GM18909 (cell line): ENCODE measurements at regions not wholly inside any gene's neighbourhood (a gene's known extent, or its start where the extent isn't known, plus 50 kb on each side); places are given as distances from the start of the nearest gene placed in this dataset.

Experiments used
- ATAC-seq: cut with Tn5 transposase; IDR thresholded peaks from one replicate; pipeline ENCODE4 v1.9.1; 2021; ENCODE audit warnings: mild to moderate bottlenecking; ENCODE audit not compliant: unreplicated experiment, poor library complexity

DNA sequence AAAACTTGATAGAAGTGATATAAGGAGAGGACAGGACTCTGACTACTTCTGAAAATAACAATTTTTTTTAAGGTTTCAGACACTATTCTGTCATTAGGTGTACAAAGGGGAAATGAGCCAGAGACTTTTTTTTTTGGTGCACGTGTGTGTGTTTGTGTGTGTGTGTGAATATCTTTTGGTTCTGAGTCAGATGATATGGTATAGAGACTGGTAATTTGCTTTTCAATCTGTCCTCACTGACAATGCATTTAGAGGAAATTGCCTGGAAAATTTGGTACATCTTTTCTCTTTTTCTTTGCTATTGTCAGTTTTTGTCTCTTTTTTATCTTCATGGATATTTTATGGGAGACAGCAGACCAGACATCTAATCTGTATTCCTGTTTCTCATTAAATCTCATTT is 59.3 kb downstream of the DDIT4L start:
- ATAC-seq, result no peak

DNA sequence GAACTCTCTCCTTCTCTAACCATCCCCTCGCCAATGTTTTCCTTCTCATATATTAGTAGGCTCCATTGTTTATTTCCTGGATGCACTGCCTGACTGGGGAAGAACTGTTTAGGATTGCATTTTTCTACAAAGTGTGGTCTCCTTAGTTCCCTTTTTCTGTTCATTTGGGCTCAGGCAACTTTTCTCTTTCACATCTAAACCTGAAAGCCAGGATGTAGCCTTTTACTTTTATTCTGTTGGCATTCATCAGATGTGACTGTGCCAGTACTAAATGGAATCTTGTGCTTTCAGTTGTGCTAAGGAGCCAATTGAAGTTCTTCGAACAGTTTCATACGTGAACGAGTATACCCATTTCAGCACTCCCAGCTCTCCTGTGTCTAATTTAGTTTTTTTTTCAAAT is 59.8 kb downstream of the DDIT4L start:
- ATAC-seq, result no peak

DNA sequence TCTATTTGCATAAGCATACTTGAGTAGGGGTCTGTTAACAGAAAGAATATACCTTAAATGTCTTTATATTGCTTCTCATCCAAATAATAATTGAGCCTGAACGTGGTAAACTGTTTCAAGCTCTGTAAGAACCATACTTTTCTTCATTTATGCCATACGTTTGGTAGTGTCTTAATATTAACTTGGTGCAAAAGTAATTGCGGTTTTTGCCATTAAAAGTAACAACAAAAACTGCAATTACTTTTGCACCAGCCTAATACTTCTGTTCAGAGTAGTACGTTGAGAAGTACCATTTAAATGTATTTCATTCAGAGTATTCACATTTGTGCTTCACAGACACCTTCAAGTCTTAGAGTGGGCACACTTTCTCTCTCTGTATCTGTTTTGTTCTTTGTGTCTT is 60.5 kb downstream of the DDIT4L start:
- no peak for ATAC-seq

DNA sequence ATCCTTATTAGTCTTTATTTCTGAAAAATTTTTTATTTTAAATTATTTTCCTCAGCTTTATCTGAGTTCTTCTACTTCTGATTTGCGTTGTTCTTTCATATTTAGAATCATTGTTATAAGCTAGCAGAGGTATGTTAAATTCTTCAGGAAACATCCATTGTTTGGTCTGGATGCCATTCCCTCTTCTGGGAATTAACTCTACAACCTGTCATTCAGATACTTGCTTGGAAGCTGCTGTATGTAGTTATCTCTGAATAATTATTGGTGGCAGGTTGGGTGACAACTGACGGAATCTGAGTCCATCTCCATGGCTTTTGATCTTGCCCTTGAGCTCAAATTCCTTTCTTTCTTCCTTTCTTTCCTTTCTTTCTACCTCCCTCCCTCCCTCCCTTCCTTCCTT is 61.9 kb downstream of the DDIT4L start:
- no peak for ATAC-seq

DNA sequence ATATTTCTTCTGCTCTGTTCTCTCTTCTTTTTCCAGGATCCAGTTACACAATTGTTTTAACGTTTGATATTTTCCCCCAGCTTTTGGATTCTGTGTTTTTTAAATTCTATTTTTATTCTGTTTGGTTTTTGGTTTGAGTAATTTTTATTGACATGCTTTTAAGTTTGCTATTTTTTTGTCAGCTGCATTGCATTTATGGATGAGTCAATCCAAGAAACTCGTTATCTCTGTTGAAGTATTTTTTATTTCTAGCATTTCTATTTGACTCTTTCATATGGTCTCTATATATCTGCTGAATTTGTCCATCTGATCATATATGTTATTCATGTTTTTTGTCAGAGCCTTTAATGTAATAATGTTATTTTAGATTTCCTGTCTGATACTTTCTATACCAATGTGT is 65.6 kb downstream of the DDIT4L start:
- no peak for ATAC-seq

GRCh38 chr4:100118181-100118580 is 72.1 kb downstream of the DDIT4L start:
- ATAC-seq, result no peak

DNA sequence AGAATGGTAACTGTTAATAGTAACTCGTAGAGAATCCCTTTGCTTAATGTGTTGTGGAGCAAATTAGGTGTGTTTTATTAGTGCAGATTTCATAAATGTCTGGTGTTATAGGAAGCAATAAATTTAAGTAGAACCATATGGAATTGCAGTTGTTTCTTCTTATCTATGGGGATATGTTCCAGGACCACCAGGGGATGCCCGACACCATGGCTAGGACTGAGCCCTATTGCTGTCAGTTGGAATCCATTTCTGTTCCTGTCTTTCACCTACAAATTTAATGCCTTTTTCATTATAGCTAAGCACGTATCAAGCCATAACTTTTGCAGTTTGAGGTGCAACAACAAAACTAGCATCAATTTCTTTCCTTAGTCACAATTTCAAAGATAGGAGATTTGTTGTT is 72.5 kb downstream of the DDIT4L start:
- no peak for ATAC-seq

DNA sequence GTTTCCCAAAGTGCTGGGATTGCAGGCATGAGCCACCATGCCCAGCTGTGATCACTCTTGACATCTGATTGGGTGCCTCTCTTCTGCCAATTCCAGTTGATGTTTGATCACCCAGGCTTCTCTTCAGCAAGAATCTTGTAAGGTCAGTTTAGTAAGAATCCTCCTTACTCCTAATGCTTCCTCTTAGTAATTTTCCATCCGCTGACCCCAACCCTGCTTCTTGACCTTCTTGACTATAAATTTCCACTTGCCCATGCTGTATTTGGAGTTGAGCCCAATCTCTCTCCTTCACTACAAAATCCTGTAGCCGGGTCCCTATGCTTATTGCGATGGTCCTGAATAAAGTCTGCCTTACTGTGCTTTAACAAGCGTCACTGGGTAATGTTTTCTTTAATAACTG is 75.4 kb downstream of the DDIT4L start:
- ATAC-seq, result no peak

DNA sequence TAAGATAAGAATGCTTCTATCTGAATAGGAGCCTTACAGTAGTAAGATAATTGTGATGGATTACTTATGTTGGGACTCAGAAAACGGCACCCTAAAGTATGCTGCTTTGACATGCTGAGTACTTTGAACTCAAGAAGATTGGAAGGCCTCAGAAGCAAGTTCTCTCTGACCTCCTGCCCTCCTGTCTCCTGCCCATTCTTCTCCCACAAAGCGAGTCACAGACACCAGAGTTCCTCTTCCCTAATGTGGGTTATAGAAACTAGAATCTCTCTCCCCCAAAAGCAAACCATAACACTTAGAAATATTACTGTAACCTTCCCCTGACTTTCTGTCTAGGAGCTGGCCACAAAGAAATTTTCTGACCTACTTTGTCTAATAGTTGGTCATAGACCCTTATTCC is 76.5 kb downstream of the DDIT4L start:
- no peak for ATAC-seq

DNA sequence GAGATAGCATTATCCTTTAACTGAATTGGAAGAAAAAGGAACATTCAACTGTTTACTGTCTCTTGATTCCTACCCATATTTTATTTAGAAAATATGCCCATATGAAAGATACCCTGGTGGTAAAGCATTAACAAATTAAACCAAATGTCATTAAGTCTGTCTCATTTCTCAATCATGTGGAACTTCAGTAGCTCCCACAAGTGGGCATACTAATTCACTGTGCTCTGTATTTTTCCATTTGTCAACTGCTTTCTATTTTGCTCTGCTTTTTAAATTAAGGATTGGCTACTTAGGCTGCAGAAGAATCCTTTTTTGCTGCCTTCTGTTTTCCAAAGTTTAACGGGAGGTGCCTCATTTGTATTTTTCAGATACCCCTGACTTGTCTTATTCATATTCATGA is 77.2 kb downstream of the DDIT4L start:
- ATAC-seq, result no peak

DNA sequence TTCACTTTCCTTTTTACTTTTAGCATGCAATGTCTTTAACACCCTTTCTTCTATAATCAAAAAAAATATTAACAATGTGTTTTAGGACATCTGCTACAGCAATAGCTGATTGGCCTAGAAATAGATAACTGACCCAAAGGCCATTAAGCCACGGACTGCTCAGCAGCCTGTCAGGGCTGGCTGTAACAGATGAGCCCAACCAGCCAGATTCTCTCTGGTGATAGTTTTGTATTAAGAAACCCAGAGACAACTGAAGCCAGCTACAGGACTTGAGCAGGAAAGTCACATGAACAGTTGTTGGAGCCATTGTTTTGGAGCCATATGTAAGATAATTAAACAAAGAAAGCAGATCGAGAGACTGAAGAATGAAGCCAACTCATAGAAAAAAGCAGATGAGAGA is 80.3 kb downstream of the DDIT4L start:
- ATAC-seq, result no peak

GRCh38 chr4:100108869-100109268 is 81.4 kb downstream of the DDIT4L start:
- no peak for ATAC-seq

GRCh38 chr4:100106982-100107381 is 83.3 kb downstream of the DDIT4L start:
- ATAC-seq, result peak; percentile 100

GRCh38 chr4:100103671-100104070 is 86.6 kb downstream of the DDIT4L start:
- ATAC-seq, result no peak

DNA sequence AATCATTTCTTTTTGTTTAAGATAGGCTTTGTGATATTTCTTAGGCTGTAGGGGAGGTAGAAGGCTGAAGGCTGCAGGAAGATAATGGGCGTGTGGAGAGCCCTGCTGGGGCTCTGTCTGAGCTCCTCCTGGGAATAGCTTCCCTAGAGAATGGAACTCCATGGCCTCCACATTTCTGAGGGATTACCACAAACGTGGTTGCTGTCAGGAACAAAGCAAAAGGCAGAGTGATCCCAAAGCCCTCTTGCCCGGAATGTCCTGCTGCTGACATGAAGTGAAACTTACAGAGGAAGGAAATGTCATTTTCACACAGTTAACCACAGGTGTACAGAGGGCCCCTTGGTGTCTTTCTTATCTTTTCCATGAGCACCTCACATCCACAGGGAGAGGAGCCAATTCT is 89.3 kb downstream of the DDIT4L start:
- ATAC-seq, result peak; percentile 75

- no peak for ATAC-seq
Observed at GRCh38 chr4:100099746-100100145, 90.5 kb downstream of the DDIT4L start.

DNA sequence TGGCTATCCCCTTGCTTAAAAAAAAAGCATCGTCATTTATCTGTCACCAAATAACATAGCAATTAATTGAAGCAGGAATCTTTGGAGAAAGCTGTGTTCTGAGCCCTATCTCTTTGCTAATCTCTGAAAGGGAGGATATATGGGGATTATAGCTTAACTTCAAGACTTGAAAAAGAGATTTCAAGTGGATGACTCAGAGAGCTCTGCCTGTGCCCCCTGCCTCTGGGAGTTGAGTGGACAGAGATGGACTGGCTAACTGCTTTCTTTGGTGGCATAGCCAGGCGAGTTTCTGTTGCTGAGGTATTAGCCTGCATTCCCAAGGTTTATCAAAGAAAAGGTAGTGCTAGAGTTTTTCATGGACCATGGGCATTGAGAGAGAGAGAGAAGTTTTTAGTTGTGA is 91.6 kb downstream of the DDIT4L start:
- no peak for ATAC-seq

DNA sequence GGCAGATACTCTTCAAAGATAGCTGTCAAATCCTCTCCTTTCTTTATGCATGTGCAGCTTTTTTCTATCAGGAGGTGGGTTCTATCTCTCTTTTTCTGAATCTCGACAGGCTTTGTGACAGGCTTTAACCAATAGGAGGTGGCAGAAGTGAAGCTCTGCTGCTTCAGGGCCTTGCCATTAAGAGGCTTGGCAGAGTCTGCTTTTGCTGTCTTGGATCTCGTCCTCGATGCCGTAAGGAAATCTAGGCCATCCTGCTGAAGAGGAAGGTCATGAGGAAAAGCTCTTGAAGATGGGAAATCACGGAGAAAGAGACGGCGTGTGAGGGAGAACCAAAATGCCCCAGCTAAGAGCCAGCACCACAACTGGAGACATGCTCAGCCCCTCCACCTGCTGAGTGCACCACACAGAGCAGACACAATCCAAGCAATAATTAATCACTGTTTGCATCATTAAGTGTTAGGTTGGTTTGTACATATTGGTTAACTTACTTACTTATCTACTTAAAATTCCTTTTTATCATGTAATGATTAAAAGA is 92.2 kb downstream of the DDIT4L start:
- no peak for ATAC-seq

DNA sequence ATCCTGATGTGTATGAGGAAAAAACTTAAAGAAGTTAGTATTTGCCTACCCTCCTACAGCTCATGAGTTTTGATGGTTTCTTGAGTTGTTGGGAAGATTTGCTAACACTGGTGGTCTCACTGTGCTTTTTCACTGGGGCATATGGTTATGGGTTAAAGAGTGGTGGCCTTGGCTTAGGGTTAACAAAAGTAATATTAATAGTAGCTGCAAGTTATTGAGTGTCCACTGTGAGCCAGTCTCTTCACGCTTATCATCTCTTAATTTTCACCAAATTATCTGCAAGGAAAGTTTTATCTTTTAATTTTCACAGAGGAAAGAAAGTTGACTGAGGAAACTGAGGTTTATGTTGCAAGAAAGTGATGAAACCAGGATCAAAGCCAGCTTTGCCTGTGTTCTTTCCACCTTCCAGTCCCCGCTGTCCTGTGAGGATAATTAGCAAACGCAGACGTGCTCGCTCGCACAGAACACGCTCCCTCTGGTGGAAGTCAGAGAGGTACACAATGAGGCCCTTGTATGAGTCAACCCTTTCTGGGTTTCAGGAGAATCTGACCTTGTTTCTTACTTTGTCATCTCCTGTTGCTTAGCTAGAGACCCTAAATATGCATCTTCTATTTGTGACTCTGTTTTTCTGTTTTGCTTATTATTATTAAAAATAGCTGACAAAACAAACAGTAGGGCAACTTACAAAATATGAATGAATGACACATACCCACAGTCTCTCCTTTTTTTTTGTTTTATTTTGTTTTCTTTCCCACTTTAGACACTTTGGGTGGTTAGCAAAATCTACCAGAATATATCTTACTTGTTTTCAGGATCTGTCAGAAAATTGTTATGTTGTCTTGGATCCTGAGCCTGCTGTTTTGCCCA is 94.3 kb downstream of the DDIT4L start:
- ATAC-seq, result peak; percentile 91

- ATAC-seq, result peak; percentile 90
Observed at GRCh38 chr4:100093091-100093866, 97.0 kb downstream of the DDIT4L start.

DNA sequence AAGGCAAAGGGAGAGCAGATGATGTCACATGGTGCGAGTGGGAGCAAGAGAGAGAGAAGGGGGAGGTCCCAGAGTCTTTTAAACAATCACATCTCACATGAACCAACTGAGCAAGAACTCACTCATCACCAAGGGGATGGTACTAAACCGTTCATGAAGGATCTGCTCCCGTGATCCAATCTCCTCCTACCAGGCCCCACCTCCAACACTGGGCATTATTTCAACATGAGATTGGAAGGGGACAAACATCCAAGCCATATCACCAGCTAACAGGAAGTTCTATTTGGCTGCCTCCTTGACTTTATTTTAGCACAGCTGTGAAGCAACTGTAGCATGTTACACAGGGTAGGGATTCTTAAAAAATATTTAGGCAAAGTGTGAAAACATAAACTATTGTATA is 102.5 kb downstream of the DDIT4L start:
- no peak for ATAC-seq
